Naive thymus-derived CD8-positive, alpha-beta T cell (primary cell): ENCODE measurements at regions not wholly inside any gene's neighbourhood (a gene's known extent, or its start where the extent isn't known, plus 50 kb on each side); places are given as distances from the start of the nearest gene placed in this dataset.
"Not testable (repeated sequence)": the region's sequence is repeated elsewhere in the genome, so short reads cannot be mapped to it uniquely, and the experiment has no call there.

Experiments
- ATAC-seq, 2 donors: fragments of 150-1000 bp; cut with Tn5 transposase in 1 of 2; sonication (Bioruptor Pico), chemical (Tn5 transposase) in 1 of 2; 1 replicate in 1 of 2; 2 replicates in 1 of 2; pipeline ENCODE4 v1.10.0; 2021; ENCODE audit warnings: mild to moderate bottlenecking in 2 of 2, moderate library complexity in 2 of 2
- POLR2A ChIA-PET: fragments of 350-600 bp; sonication (Branson Sonifier 250); formaldehyde crosslinking; loops from one replicate; lab custom pipeline; 2021; ENCODE audit warnings: antibody characterized with exemption; lab: Charles Lee
- DNase-seq, 10 donors: peaks; one replicate each; pipeline versions ENCODE4 v3.0.0 to v3.0.0-alpha.2; 2020 to 2022
- H3K27ac Mint-ChIP-seq, 10 donors: one replicate each; pipeline ENCODE4 v1.8.0; 2020 to 2022; ENCODE audit warnings: mild to moderate bottlenecking in 10 of 10, mixed read lengths in 10 of 10, moderate library complexity in 4 of 10, inconsistent platforms in 1 of 10
- H3K27me3 Mint-ChIP-seq, 5 donors: one replicate each; pipeline ENCODE4 v1.8.0; 2021 to 2022; ENCODE audit warnings: mixed read lengths in 5 of 5
- H3K36me3 Mint-ChIP-seq, 3 donors: one replicate each; pipeline ENCODE4 v1.8.0; 2020 to 2022; ENCODE audit warnings: mixed read lengths in 3 of 3, mild to moderate bottlenecking in 2 of 3, inconsistent platforms in 1 of 3
- H3K4me1 Mint-ChIP-seq, 4 donors: one replicate each; pipeline ENCODE4 v1.8.0; 2021 to 2022; ENCODE audit warnings: mixed read lengths in 4 of 4
- H3K4me3 Mint-ChIP-seq, 10 donors: one replicate each; pipeline ENCODE4 v1.8.0; 2020 to 2022; ENCODE audit warnings: mild to moderate bottlenecking in 10 of 10, mixed read lengths in 10 of 10, moderate library complexity in 6 of 10, inconsistent platforms in 1 of 10
- H3K9me3 Mint-ChIP-seq, 9 donors: one replicate each; pipeline ENCODE4 v1.8.0; 2020 to 2022; ENCODE audit warnings: mixed read lengths in 9 of 9, mild to moderate bottlenecking in 3 of 9, inconsistent platforms in 1 of 9, moderate library complexity in 1 of 9

- H3K4me3 Mint-ChIP-seq = no peak overlapping the region
- H3K36me3 Mint-ChIP-seq = peaks cover 0 to 4% (median 0%) of the 10 kb centered on the region in 3 donors
- H3K9me3 Mint-ChIP-seq = peaks cover 0 to 10% (median 0%) of the 10 kb centered on the region in 9 donors
- ATAC-seq (no peak), DNase-seq (no peak)
- H3K4me1 Mint-ChIP-seq = peaks cover 2 to 36% (median 15%) of the 10 kb centered on the region in 4 donors
- no peak overlapping the region for H3K27ac Mint-ChIP-seq
- POLR2A ChIA-PET = no interaction called here
- no peaks in the 10 kb centered on the region for H3K27me3 Mint-ChIP-seq
Measured at GRCh38 chr12:89769483-89769818, 60.8 kb upstream of the ATP2B1 start.

GRCh38 chr12:89768586-89769482 lies 60.2 kb upstream of the ATP2B1 start:
- peaks cover 0 to 4% (median 0%) of the 10 kb centered on the region in 3 donors for H3K36me3 Mint-ChIP-seq
- peaks cover 0 to 10% (median 0%) of the 10 kb centered on the region in 9 donors for H3K9me3 Mint-ChIP-seq
- H3K27me3 Mint-ChIP-seq = no peaks in the 10 kb centered on the region
- H3K4me1 Mint-ChIP-seq = peaks cover 2 to 36% (median 15%) of the 10 kb centered on the region in 4 donors
- POLR2A ChIA-PET = no interaction called here
- ATAC-seq (no peak), DNase-seq (no peak)
- H3K4me3 Mint-ChIP-seq = no peak overlapping the region
- no peak overlapping the region for H3K27ac Mint-ChIP-seq

GRCh38 chr12:89765959-89766824 lies 57.6 kb upstream of the ATP2B1 start:
- Mint-ChIP-seq H3K4me3 (peak overlapping the region in 7 of 10 donors; percentile 5 to 48 (median 24)), H3K4me1 (peaks cover 2 to 54% (median 17%) of the 10 kb centered on the region in 4 donors), H3K36me3 (peaks cover 0 to 4% (median 0%) of the 10 kb centered on the region in 3 donors), H3K27ac (peak overlapping the region in 8 of 10 donors; percentile 4 to 90 (median 84)), H3K9me3 (peaks cover 0 to 10% (median 0%) of the 10 kb centered on the region in 9 donors), H3K27me3 (no peaks in the 10 kb centered on the region)
- DNase-seq (peak in 3 of 10 donors; percentile 8 to 22 (median 8)), ATAC-seq (peak in 1 of 2 donors; percentile 52)
- POLR2A ChIA-PET = interaction anchor here (2.1 kb wide), 1 partner anchor 57 kb away, joined by 6 read pairs; no protein-coding TSS in a partner anchor

- Mint-ChIP-seq H3K9me3 (peaks cover 0 to 10% (median 0%) of the 10 kb centered on the region in 9 donors), H3K4me1 (peaks cover 9 to 64% (median 25%) of the 10 kb centered on the region in 4 donors), H3K27ac (peak overlapping the region in 1 of 10 donors; percentile 37)
- H3K36me3 Mint-ChIP-seq, H3K4me3 Mint-ChIP-seq, DNase-seq, H3K27me3 Mint-ChIP-seq, POLR2A ChIA-PET, ATAC-seq: not testable (repeated sequence)
Measured at GRCh38 chr12:89764164-89764563, 55.5 kb upstream of the ATP2B1 start.

- H3K4me3 Mint-ChIP-seq = no peak overlapping the region
- H3K27me3 Mint-ChIP-seq = no peaks in the 10 kb centered on the region
- peaks cover 9 to 61% (median 25%) of the 10 kb centered on the region in 4 donors for H3K4me1 Mint-ChIP-seq
- no peak overlapping the region for H3K27ac Mint-ChIP-seq
- ATAC-seq (no peak), DNase-seq (no peak)
- H3K36me3 Mint-ChIP-seq = no peaks in the 10 kb centered on the region
- peaks cover 0 to 3% (median 0%) of the 10 kb centered on the region in 9 donors for H3K9me3 Mint-ChIP-seq
- POLR2A ChIA-PET = interaction anchor here (0.7 kb wide), 1 partner anchor 53 kb away, joined by 3 read pairs; no protein-coding TSS in a partner anchor
Measured at GRCh38 chr12:89762498-89763170, 54.0 kb upstream of the ATP2B1 start.

- POLR2A ChIA-PET = interaction anchor here (1.1 to 1.3 kb wide), 2 partner anchors 51 to 103 kb away, joined by 5 to 8 read pairs; partner anchors contain the start of gene ATP2B1
- DNase-seq (peak in 3 of 10 donors; percentile 15 to 41 (median 31)), ATAC-seq (peak; percentile 61 to 64)
- peak overlapping the region in 5 of 10 donors; percentile 11 to 62 (median 20) for H3K4me3 Mint-ChIP-seq
- peaks cover 0 to 7% (median 0%) of the 10 kb centered on the region in 9 donors for H3K9me3 Mint-ChIP-seq
- H3K4me1 Mint-ChIP-seq = peaks cover 17 to 66% (median 29%) of the 10 kb centered on the region in 4 donors
- H3K27ac Mint-ChIP-seq = peak overlapping the region in 4 of 10 donors; percentile 37 to 67 (median 44)
- no peaks in the 10 kb centered on the region for H3K27me3 Mint-ChIP-seq
- H3K36me3 Mint-ChIP-seq = no peaks in the 10 kb centered on the region
Measured at GRCh38 chr12:89760783-89761182, 52.1 kb upstream of the ATP2B1 start.
